ENCODE measurements at regions not wholly inside any gene's neighbourhood (a gene's known extent, or its start where the extent isn't known, plus 50 kb on each side); places are given as distances from the start of the nearest gene placed in this dataset.

DNA sequence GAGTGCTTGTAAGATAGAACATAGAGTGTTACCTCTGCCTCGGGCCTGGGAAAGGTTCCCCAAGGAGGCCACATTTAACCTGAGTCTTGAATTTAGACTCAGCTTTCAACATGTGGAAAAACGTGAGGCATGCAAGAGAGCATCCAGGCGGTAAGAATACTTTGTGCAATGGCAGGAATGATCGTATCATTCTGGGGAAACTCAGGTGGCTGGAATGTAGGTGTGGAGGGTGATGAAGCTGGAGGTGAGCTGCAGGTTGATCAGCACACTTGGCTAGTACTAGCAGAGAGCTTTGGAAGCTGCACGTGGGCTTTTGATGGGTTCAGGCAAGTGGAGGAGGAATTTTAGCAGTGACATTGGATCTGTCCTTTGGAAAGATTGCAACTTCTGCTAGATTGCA lies 270.3 kb upstream of the RAG2 start:
- TF ChIP-seq, protein P1, sequence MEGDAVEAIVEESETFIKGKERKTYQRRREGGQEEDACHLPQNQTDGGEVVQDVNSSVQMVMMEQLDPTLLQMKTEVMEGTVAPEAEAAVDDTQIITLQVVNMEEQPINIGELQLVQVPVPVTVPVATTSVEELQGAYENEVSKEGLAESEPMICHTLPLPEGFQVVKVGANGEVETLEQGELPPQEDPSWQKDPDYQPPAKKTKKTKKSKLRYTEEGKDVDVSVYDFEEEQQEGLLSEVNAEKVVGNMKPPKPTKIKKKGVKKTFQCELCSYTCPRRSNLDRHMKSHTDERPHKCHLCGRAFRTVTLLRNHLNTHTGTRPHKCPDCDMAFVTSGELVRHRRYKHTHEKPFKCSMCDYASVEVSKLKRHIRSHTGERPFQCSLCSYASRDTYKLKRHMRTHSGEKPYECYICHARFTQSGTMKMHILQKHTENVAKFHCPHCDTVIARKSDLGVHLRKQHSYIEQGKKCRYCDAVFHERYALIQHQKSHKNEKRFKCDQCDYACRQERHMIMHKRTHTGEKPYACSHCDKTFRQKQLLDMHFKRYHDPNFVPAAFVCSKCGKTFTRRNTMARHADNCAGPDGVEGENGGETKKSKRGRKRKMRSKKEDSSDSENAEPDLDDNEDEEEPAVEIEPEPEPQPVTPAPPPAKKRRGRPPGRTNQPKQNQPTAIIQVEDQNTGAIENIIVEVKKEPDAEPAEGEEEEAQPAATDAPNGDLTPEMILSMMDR (IDR thresholded peaks at IDR 0.05 in 2 of 3, conservative IDR thresholded peaks at IDR 0.05 in 1 of 3; ENCODE audit: control insufficient read depth in 2 of 3, extremely low read depth in 1 of 3, insufficient read depth in 1 of 3, low read depth in 3 of 3, low read length in 3 of 3): no peak
- TF ChIP-seq POLR2A (IDR thresholded peaks at IDR 0.05; ENCODE audit: low read depth, low read length): no peak
- no peak for TF ChIP-seq ATF2 (IDR thresholded peaks at IDR 0.05; ENCODE audit: low read length)
- TF ChIP-seq JUND (IDR thresholded peaks at IDR 0.05; ENCODE audit: low read depth, low read length): no peak
- TF ChIP-seq RAD21 (IDR thresholded peaks at IDR 0.05; ENCODE audit: insufficient read depth, low read depth, low read length): no peak
- TF ChIP-seq, protein P2, sequence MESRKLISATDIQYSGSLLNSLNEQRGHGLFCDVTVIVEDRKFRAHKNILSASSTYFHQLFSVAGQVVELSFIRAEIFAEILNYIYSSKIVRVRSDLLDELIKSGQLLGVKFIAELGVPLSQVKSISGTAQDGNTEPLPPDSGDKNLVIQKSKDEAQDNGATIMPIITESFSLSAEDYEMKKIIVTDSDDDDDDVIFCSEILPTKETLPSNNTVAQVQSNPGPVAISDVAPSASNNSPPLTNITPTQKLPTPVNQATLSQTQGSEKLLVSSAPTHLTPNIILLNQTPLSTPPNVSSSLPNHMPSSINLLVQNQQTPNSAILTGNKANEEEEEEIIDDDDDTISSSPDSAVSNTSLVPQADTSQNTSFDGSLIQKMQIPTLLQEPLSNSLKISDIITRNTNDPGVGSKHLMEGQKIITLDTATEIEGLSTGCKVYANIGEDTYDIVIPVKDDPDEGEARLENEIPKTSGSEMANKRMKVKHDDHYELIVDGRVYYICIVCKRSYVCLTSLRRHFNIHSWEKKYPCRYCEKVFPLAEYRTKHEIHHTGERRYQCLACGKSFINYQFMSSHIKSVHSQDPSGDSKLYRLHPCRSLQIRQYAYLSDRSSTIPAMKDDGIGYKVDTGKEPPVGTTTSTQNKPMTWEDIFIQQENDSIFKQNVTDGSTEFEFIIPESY (IDR thresholded peaks at IDR 0.05): no peak
- no peak for TF ChIP-seq NFIC (IDR thresholded peaks at IDR 0.05; ENCODE audit: low read depth, low read length)
- no peak for TF ChIP-seq POLR2AphosphoS5 (IDR thresholded peaks at IDR 0.05; ENCODE audit: low read length)

All from GM12878 (cell line).